ENCODE measurements at regions not wholly inside any gene's neighbourhood (a gene's known extent, or its start where the extent isn't known, plus 50 kb on each side); places are given as distances from the start of the nearest gene placed in this dataset.

GRCh38 chr2:126475031-126475430, 180.9 kb upstream of the GYPC start:
- DNase-seq (ENCODE audit: low spot score in 2 of 2), result no peak
- intact Hi-C loops (cut with DNase I; ENCODE audit: low total_unique reads), result no loop called here
- H3K4me3 ChIP-seq (ENCODE audit: low read depth, poor library complexity, severe bottlenecking), result no peak overlapping the region
- WGBS, 2 donors, result 58 to 65% methylated on average over 3 of the region's 3 CpGs
- TF ChIP-seq CTCF (IDR thresholded peaks at IDR 0.05) (no peak), POLR2A (IDR thresholded peaks at IDR 0.05) (no peak)

DNA sequence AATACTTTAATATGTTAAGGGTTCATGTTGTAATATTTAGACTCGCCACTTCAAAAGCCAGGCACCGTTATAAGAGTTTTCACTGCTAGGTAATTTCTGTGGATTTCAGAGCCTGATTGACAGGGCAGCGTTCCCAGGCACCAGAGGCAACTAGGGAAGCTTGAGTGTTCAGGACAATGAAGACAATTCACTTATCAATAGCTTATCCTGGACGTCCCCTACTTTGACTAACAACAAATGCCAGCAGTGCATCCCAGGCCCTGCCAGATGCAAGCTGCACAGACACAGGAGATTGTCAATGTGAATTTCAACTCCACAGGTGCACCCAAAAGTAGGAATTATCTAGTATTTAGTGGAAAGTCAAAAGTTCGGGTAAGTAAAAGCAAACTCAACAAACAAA, 179.3 kb upstream of the GYPC start:
- intact Hi-C loops (cut with DNase I; ENCODE audit: low total_unique reads), result no loop called here
- H3K4me3 ChIP-seq (ENCODE audit: low read depth, poor library complexity, severe bottlenecking), result no peak overlapping the region
- no peak for TF ChIP-seq POLR2A (IDR thresholded peaks at IDR 0.05)
- TF ChIP-seq CTCF (IDR thresholded peaks at IDR 0.05), result no peak
- 56 to 67% methylated on average over 5 of the region's 5 CpGs for WGBS, 2 donors
- DNase-seq (ENCODE audit: low spot score in 2 of 2), result no peak

DNA sequence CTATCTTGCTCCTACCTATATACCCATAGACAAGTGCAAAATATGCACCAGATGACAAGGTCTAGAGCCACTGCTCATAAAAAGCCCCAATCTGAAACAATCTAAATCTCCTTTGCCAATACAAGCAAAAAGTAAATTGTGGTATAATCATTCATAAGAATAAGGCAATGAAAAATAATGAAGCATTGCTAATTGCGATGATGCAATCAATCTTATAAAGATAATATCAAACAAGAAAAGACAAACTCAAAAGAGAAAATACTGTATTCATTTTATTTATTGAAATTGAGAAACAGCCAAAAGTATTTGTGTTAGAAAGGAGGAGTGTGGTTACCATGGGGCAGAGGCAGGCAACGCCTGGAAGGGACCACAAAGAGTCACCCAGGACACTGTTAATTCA, 175.9 kb upstream of the GYPC start:
- DNase-seq (ENCODE audit: low spot score in 2 of 2), result no peak
- 77 to 84% methylated on average over 2 of the region's 2 CpGs for WGBS, 2 donors
- no peak overlapping the region for H3K4me3 ChIP-seq (ENCODE audit: low read depth, poor library complexity, severe bottlenecking)
- intact Hi-C loops (cut with DNase I; ENCODE audit: low total_unique reads), result no loop called here
- no peak for TF ChIP-seq CTCF (IDR thresholded peaks at IDR 0.05)
- no peak for TF ChIP-seq POLR2A (IDR thresholded peaks at IDR 0.05)

GRCh38 chr2:126482582-126483464, 173.1 kb upstream of the GYPC start:
- TF ChIP-seq CTCF (IDR thresholded peaks at IDR 0.05), result no peak
- no peak for TF ChIP-seq POLR2A (IDR thresholded peaks at IDR 0.05)
- intact Hi-C loops (cut with DNase I; ENCODE audit: low total_unique reads), result no loop called here
- H3K4me3 ChIP-seq (ENCODE audit: low read depth, poor library complexity, severe bottlenecking), result no peak overlapping the region
- DNase-seq (ENCODE audit: low spot score in 2 of 2), result no peak
- WGBS, 2 donors, result 82 to 84% methylated on average over 19 of the region's 19 CpGs

- intact Hi-C loops (cut with DNase I; ENCODE audit: low total_unique reads), result no loop called here
- H3K4me3 ChIP-seq (ENCODE audit: low read depth, poor library complexity, severe bottlenecking), result no peak overlapping the region
- DNase-seq (ENCODE audit: low spot score in 2 of 2), result no peak
- TF ChIP-seq POLR2A (IDR thresholded peaks at IDR 0.05) (no peak), CTCF (IDR thresholded peaks at IDR 0.05) (no peak)
These were observed 161.4 kb upstream of the GYPC start for GRCh38 chr2:126494593-126494992.

DNA sequence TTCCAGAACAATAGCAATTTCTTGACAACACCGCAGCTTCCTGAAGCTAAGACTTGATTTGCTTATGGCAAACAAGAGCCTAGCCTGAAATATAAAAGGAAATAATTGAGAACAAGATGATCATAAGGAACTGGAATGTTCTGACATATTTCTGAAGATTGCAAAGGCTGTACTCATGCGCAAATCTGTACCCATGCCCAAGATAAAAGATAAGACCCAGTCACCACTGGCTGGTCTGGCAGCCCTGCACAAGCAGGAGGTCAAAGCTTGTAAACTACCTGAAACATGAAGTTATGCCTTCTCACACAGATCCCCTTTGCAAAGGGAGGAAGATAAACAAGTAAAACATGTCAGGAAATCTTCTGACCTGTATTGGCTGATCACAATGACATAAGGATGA, 160.8 kb upstream of the GYPC start:
- no peak overlapping the region for H3K4me3 ChIP-seq (ENCODE audit: low read depth, poor library complexity, severe bottlenecking)
- DNase-seq (ENCODE audit: low spot score in 2 of 2), result no peak
- WGBS, 2 donors, result 72 to 75% methylated on average over 2 of the region's 2 CpGs
- TF ChIP-seq POLR2A (IDR thresholded peaks at IDR 0.05) (no peak), CTCF (IDR thresholded peaks at IDR 0.05) (no peak)
- intact Hi-C loops (cut with DNase I; ENCODE audit: low total_unique reads), result no loop called here

Measured in lower leg skin (tissue), 4 donors.